ENCODE measurements at regions not wholly inside any gene's neighbourhood (a gene's known extent, or its start where the extent isn't known, plus 50 kb on each side); places are given as distances from the start of the nearest gene placed in this dataset.

DNA sequence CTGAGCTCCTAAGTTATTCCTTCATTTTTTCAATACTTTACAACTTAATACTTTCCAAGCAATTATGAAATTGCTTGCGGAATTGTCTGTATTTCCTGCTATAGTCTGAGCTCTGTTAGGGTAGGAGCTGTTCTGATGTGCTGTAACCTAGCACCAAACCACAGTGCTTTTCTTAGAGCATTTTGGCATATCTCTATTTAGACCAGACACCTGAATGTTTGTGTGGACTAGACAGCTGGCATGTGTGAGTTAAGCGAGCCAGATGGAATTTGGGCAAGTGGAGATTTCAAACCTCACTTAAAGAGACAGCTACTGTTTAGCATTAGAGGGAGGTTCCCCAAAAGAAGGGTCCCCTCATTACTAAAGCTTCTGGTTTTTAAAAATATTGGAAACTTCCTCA is 106.1 kb downstream of the RWDD3 start:
- H3K4me3 ChIP-seq (ENCODE audit: low read length), result no peak overlapping the region
- no peaks in the 10 kb centered on the region for H3K27me3 ChIP-seq (ENCODE audit: control insufficient read depth in 1 of 2, insufficient read depth in 2 of 2, low read length in 2 of 2)
- H3K9me3 ChIP-seq (ENCODE audit: control insufficient read depth in 1 of 2, insufficient read depth in 1 of 2, low read length in 2 of 2), result no peaks in the 10 kb centered on the region
- Mint-ChIP-seq H3K27ac (no peak overlapping the region), H3K27me3 (peaks cover 6% of the 10 kb centered on the region), H3K4me1 (ENCODE audit: low read depth) (no peaks in the 10 kb centered on the region), H3K36me3 (ENCODE audit: low read depth) (no peaks in the 10 kb centered on the region), H3K4me3 (no peak overlapping the region), H3K9me3 (peaks cover 2% of the 10 kb centered on the region)
- ATAC-seq (ENCODE audit: poor library complexity) (no peak), DNase-seq (no peak)
- H3K4me1 ChIP-seq (ENCODE audit: insufficient read depth, low read length), result no peaks in the 10 kb centered on the region
- TF ChIP-seq, protein P1, sequence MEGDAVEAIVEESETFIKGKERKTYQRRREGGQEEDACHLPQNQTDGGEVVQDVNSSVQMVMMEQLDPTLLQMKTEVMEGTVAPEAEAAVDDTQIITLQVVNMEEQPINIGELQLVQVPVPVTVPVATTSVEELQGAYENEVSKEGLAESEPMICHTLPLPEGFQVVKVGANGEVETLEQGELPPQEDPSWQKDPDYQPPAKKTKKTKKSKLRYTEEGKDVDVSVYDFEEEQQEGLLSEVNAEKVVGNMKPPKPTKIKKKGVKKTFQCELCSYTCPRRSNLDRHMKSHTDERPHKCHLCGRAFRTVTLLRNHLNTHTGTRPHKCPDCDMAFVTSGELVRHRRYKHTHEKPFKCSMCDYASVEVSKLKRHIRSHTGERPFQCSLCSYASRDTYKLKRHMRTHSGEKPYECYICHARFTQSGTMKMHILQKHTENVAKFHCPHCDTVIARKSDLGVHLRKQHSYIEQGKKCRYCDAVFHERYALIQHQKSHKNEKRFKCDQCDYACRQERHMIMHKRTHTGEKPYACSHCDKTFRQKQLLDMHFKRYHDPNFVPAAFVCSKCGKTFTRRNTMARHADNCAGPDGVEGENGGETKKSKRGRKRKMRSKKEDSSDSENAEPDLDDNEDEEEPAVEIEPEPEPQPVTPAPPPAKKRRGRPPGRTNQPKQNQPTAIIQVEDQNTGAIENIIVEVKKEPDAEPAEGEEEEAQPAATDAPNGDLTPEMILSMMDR (IDR thresholded peaks at IDR 0.05), result no peak
- ChIA-PET POLR2A (no interaction called here), CTCF (no interaction called here)
- H3K36me3 ChIP-seq (ENCODE audit: insufficient read depth, low read length), result no peaks in the 10 kb centered on the region
- intact Hi-C loops (cut with DNase I, micrococcal nuclease), result no loop called here
- no peak overlapping the region for H3K27ac ChIP-seq (ENCODE audit: low read depth in 1 of 2, low read length in 2 of 2)

DNA sequence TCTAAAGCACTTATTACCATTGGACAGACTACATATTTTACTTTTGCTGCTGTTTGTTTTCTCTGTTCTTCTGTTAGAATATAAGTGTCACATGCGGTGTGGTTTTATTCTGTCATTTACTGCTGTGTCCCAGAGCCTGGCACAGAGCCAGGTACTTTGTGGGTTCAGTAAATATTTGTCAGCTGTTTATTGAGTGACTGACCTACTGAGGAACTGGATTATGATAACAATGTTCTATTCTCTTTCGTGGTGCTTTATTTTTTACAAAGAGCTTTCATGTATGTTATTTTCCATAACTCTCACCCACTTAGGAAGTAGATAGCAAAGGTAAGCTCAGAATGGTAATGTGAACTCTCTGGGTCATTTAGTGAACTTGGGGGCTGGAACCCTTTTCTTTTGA is 118.8 kb downstream of the RWDD3 start:
- ATAC-seq (ENCODE audit: poor library complexity), result no peak
- CTCF ChIA-PET, result no interaction called here
- H3K4me1 Mint-ChIP-seq (ENCODE audit: low read depth), result no peaks in the 10 kb centered on the region

DNA sequence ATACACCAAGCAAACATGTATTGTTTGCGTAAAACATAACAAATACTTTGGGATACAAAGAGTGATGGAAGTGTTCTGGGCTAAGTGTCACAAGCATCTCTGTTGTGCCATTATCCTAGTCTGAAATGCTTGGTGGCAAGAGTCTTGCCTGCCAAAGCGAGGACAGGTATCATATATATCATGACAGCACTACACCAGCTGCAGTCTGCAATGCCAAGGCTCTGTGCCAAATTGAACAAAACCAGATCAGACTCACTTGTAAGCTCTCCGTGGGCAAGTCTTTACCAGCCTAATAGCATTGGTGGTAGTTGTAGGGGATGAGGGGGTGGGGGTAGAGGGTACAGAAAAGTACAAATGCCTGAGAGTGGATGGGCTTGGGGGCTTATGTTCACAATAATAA is 119.2 kb downstream of the RWDD3 start:
- Mint-ChIP-seq H3K4me3 (no peak overlapping the region), H3K27me3 (peaks cover 6% of the 10 kb centered on the region), H3K36me3 (ENCODE audit: low read depth) (no peaks in the 10 kb centered on the region), H3K4me1 (ENCODE audit: low read depth) (no peaks in the 10 kb centered on the region), H3K9me3 (no peaks in the 10 kb centered on the region), H3K27ac (no peak overlapping the region)
- ATAC-seq (ENCODE audit: poor library complexity), result no peak
- Histone ChIP-seq H3K36me3 (ENCODE audit: insufficient read depth, low read length) (no peaks in the 10 kb centered on the region), H3K9me3 (ENCODE audit: control insufficient read depth in 1 of 2, insufficient read depth in 1 of 2, low read length in 2 of 2) (no peaks in the 10 kb centered on the region), H3K27ac (ENCODE audit: low read depth in 1 of 2, low read length in 2 of 2) (no peak overlapping the region), H3K4me1 (ENCODE audit: insufficient read depth, low read length) (no peaks in the 10 kb centered on the region), H3K27me3 (ENCODE audit: control insufficient read depth in 1 of 2, insufficient read depth in 2 of 2, low read length in 2 of 2) (no peaks in the 10 kb centered on the region), H3K4me3 (ENCODE audit: low read length) (no peak overlapping the region)
- DNase-seq, result no peak
- CTCF ChIA-PET, result no interaction called here
- intact Hi-C loops (cut with DNase I, micrococcal nuclease), result no loop called here
- POLR2A ChIA-PET, result no interaction called here
- TF ChIP-seq, protein P1 (IDR thresholded peaks at IDR 0.05), result no peak

More for the DNA sequence above, 118.8 kb downstream of the RWDD3 start:
- Mint-ChIP-seq H3K4me3 (no peak overlapping the region), H3K9me3 (no peaks in the 10 kb centered on the region), H3K27ac (no peak overlapping the region), H3K36me3 (ENCODE audit: low read depth) (no peaks in the 10 kb centered on the region), H3K27me3 (peaks cover 6% of the 10 kb centered on the region)
- Histone ChIP-seq H3K27me3 (ENCODE audit: control insufficient read depth in 1 of 2, insufficient read depth in 2 of 2, low read length in 2 of 2) (no peaks in the 10 kb centered on the region), H3K27ac (ENCODE audit: low read depth in 1 of 2, low read length in 2 of 2) (no peak overlapping the region), H3K4me3 (ENCODE audit: low read length) (no peak overlapping the region), H3K4me1 (ENCODE audit: insufficient read depth, low read length) (no peaks in the 10 kb centered on the region), H3K9me3 (ENCODE audit: control insufficient read depth in 1 of 2, insufficient read depth in 1 of 2, low read length in 2 of 2) (no peaks in the 10 kb centered on the region), H3K36me3 (ENCODE audit: insufficient read depth, low read length) (no peaks in the 10 kb centered on the region)
- TF ChIP-seq, protein P1 (IDR thresholded peaks at IDR 0.05), result no peak
- POLR2A ChIA-PET, result no interaction called here
- DNase-seq, result no peak
- intact Hi-C loops (cut with DNase I, micrococcal nuclease), result no loop called here
